Transverse colon (tissue), 4 donors: ENCODE measurements at regions not wholly inside any gene's neighbourhood (a gene's known extent, or its start where the extent isn't known, plus 50 kb on each side); places are given as distances from the start of the nearest gene placed in this dataset.

Experiments
- DNase-seq: peaks from one replicate; pipeline ENCODE4 v3.0.0-alpha.2; 2019
- H3K27ac ChIP-seq, 4 donors: fragments of 200-600 bp; sonication (generic); 2 replicates each; pipeline ENCODE4 v1.5.1; 2016 to 2018; ENCODE audit warnings: inconsistent platforms in 4 of 4
- H3K27me3 ChIP-seq: fragments of 200-600 bp; sonication (generic); 2 replicates; pipeline ENCODE4 v1.5.1; 2017; ENCODE audit warnings: inconsistent platforms
- H3K36me3 ChIP-seq, 4 donors: fragments of 200-600 bp; sonication (generic); 2 replicates each; pipeline ENCODE4 v1.5.1; 2017 to 2019; ENCODE audit warnings: inconsistent platforms in 4 of 4
- H3K4me1 ChIP-seq, 4 donors: fragments of 200-600 bp; sonication (generic); 2 replicates each; pipeline ENCODE4 v1.5.1; 2017 to 2020; ENCODE audit warnings: inconsistent platforms in 4 of 4
- H3K4me3 ChIP-seq, 4 donors: fragments of 200-600 bp; sonication (generic); 1 replicate in 1 of 4; 2 replicates in 3 of 4; pipeline versions ENCODE4 v1.5.1 to v1.6.1; 2017 to 2019; ENCODE audit warnings: inconsistent platforms in 4 of 4
- H3K9me3 ChIP-seq, 2 donors: fragments of 200-600 bp; sonication (generic); 2 replicates each; pipeline ENCODE4 v1.5.1; 2017 to 2019; ENCODE audit warnings: inconsistent platforms in 2 of 2
- EP300 ChIP-seq: sonication (generic); formaldehyde crosslinking; IDR thresholded peaks from one replicate; pipeline ENCODE4 v1.6.1; 2017; ENCODE audit warnings: antibody characterized with exemption, low read depth
- POLR2A ChIP-seq: fragments of 450-650 bp; IDR thresholded peaks from one replicate; pipeline ENCODE4 v1.6.1; 2016; ENCODE audit warnings: antibody characterized with exemption, mild to moderate bottlenecking, moderate library complexity
- POLR2AphosphoS5 ChIP-seq, 3 donors: sonication (generic); formaldehyde crosslinking; IDR thresholded peaks; one replicate each; pipeline ENCODE4 v1.6.1; 2016; ENCODE audit warnings: antibody characterized with exemption in 3 of 3
- WGBS, 2 donors: methylation state at CpG; one replicate each; pipeline ENCODE4 v1.1.5; 2018; ENCODE audit warnings: low coverage in 1 of 2; 5-methylcytosine and 5-hydroxymethylcytosine counted together
- in situ Hi-C, 4 donors: fragments of 200-750 bp; cut with MboI; loops; one replicate each; pipeline versions ENCODE4 v1.15.0 to v1.15.1; 2017; ENCODE audit warnings: low sequenced_read_pairs in 3 of 4, low pct_ligation_motif_present in 1 of 4, low pct_unique_long_range_greater_than_20kb in 1 of 4
- intact Hi-C: fragments of 100-400 bp; cut with DNase I; formaldehyde crosslinking; loops from one replicate; pipeline ENCODE4 v1.15.1; 2023; ENCODE audit warnings: low total_unique reads
- TF ChIP-seq, protein P1 (sequence below), 5 experiments: fragments of 200-600 bp in 3 of 5; fragments of 450-650 bp in 2 of 5; sonication (generic) in 3 of 5; IDR thresholded peaks; 1 replicate in 2 of 5; 2 replicates in 3 of 5; pipeline ENCODE4 v1.5.1; 2016 to 2017; ENCODE audit warnings: antibody characterized with exemption in 5 of 5, inconsistent platforms in 3 of 5, mild to moderate bottlenecking in 2 of 5, moderate library complexity in 1 of 5

DNA sequence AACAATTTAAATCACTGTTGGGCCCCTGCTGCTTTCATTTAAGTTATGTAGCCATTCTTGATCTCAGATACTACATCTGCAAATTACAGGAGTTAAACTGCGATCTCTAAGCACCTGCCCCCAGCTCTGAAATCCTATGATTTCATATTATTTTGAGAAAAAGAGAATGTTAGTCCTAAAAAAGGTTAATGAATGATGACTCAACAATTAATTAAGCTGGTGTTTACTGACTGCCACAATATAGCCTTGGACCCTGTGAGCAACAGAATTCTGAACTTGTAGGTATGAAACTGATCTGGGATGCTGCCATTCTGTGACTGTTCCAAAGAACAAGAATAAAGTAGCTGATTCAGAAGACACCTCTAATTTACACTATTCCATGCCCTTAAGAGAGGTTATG is 124.4 kb upstream of the FBXL7 start:
- Histone ChIP-seq H3K4me3 (no peak overlapping the region), H3K27me3 (no peaks in the 10 kb centered on the region), H3K4me1 (no peaks in the 10 kb centered on the region), H3K27ac (no peak overlapping the region), H3K36me3 (no peaks in the 10 kb centered on the region), H3K9me3 (no peaks in the 10 kb centered on the region)
- DNase-seq = no peak
- intact Hi-C loops = loop anchor here (5.0 kb wide), 1 partner anchor 1527 kb away; no protein-coding TSS in a partner anchor
- WGBS, 2 donors = 88 to 100% methylated on average over 1 of the region's 1 CpG
- TF ChIP-seq POLR2AphosphoS5 (IDR thresholded peaks at IDR 0.05) (no peak), EP300 (no peak), POLR2A (no peak)
- TF ChIP-seq, protein P1, sequence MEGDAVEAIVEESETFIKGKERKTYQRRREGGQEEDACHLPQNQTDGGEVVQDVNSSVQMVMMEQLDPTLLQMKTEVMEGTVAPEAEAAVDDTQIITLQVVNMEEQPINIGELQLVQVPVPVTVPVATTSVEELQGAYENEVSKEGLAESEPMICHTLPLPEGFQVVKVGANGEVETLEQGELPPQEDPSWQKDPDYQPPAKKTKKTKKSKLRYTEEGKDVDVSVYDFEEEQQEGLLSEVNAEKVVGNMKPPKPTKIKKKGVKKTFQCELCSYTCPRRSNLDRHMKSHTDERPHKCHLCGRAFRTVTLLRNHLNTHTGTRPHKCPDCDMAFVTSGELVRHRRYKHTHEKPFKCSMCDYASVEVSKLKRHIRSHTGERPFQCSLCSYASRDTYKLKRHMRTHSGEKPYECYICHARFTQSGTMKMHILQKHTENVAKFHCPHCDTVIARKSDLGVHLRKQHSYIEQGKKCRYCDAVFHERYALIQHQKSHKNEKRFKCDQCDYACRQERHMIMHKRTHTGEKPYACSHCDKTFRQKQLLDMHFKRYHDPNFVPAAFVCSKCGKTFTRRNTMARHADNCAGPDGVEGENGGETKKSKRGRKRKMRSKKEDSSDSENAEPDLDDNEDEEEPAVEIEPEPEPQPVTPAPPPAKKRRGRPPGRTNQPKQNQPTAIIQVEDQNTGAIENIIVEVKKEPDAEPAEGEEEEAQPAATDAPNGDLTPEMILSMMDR (IDR thresholded peaks at IDR 0.05) = no peak
- in situ Hi-C loops = no loop called here

DNA sequence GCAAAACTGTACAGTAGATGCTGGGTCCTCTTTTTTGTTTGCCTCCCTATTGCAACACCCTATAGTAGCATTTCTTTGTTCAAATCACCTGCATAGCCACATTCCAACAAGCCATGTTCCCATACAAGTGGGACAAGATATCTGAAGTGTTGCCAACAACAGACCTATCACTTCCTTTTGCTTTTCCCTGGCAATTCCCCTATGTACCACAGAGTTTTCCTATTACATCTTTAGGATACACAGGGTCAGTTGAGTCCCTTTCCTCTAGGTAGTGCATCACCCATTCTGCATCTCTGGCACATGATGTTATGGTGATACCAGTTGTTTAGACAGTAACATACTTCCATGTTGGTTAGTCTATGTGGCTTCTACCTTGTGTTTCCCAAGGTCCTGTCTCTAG is 125.1 kb upstream of the FBXL7 start:
- Histone ChIP-seq H3K36me3 (no peaks in the 10 kb centered on the region), H3K4me3 (no peak overlapping the region), H3K27me3 (no peaks in the 10 kb centered on the region), H3K9me3 (no peaks in the 10 kb centered on the region), H3K4me1 (no peaks in the 10 kb centered on the region), H3K27ac (no peak overlapping the region)
- TF ChIP-seq, protein P1 (IDR thresholded peaks at IDR 0.05) = no peak
- no peak for TF ChIP-seq POLR2AphosphoS5 (IDR thresholded peaks at IDR 0.05)
- TF ChIP-seq POLR2A = no peak
- no peak for TF ChIP-seq EP300
- no peak for DNase-seq
- in situ Hi-C loops = no loop called here
- intact Hi-C loops = loop anchor here (5.0 kb wide), 1 partner anchor 1527 kb away; no protein-coding TSS in a partner anchor

DNA sequence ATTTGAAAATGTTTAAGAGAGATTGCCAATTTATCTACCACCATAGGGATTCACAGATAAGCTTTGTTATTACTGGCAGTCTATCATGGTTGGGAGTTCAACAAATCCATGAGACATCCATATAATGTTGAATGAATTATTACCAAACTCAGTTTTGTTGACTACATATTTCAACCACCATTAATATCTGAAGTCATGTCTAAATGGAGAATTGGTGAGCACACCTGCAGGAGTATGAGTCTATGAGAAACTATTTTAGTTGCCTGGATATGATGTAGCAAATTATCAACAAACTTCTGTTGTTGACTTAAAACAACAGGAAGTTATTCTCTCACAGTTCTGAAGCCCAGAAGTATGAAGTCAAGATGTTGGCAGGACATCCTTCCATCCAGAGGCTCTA is 126.8 kb upstream of the FBXL7 start:
- no peak for DNase-seq
- Histone ChIP-seq H3K27ac (no peak overlapping the region), H3K4me1 (no peaks in the 10 kb centered on the region), H3K36me3 (no peaks in the 10 kb centered on the region), H3K9me3 (no peaks in the 10 kb centered on the region), H3K4me3 (no peak overlapping the region), H3K27me3 (no peaks in the 10 kb centered on the region)
- in situ Hi-C loops = no loop called here
- intact Hi-C loops = no loop called here
- TF ChIP-seq, protein P1 (IDR thresholded peaks at IDR 0.05) = no peak
- no peak for TF ChIP-seq POLR2AphosphoS5 (IDR thresholded peaks at IDR 0.05)
- TF ChIP-seq EP300 = no peak
- TF ChIP-seq POLR2A = no peak

DNA sequence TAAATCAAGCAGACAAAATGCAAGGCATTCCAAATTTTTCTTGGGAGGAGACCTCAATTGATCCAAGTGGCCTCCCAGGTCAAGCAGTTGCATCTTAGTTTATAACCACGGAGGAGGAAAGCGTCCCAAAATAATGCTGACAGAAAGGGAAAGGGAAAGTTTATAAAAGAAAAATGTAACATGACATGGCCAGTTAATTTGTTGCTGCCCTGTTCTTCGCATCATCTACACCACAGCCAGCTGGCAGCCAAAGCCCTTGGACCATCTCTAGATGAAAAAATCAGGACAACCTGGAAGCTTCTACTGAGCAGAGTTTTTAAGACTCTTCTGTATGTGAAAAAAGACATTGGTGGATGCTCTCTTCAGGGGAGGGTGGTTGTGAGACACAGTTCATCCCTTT is 128.8 kb upstream of the FBXL7 start:
- WGBS, 2 donors = 40 to 63% methylated on average over 3 of the region's 3 CpGs

More for the DNA sequence above, 128.8 kb upstream of the FBXL7 start:
- no peak for DNase-seq
- Histone ChIP-seq H3K27me3 (no peaks in the 10 kb centered on the region), H3K4me3 (no peak overlapping the region), H3K27ac (no peak overlapping the region), H3K36me3 (no peaks in the 10 kb centered on the region), H3K4me1 (no peaks in the 10 kb centered on the region), H3K9me3 (no peaks in the 10 kb centered on the region)
- in situ Hi-C loops = no loop called here
- TF ChIP-seq EP300 = no peak
- no peak for TF ChIP-seq POLR2AphosphoS5 (IDR thresholded peaks at IDR 0.05)
- no peak for TF ChIP-seq POLR2A
- TF ChIP-seq, protein P1 (IDR thresholded peaks at IDR 0.05) = no peak
- intact Hi-C loops = no loop called here
